HG03469 (cell line): ENCODE measurements at regions not wholly inside any gene's neighbourhood (a gene's known extent, or its start where the extent isn't known, plus 50 kb on each side); places are given as distances from the start of the nearest gene placed in this dataset.

Experiments
- ATAC-seq: cut with Tn5 transposase; IDR thresholded peaks from one replicate; pipeline ENCODE4 v1.9.1; 2021; ENCODE audit warnings: mild to moderate bottlenecking, moderate library complexity, moderate number of reproducible peaks; ENCODE audit not compliant: unreplicated experiment

DNA sequence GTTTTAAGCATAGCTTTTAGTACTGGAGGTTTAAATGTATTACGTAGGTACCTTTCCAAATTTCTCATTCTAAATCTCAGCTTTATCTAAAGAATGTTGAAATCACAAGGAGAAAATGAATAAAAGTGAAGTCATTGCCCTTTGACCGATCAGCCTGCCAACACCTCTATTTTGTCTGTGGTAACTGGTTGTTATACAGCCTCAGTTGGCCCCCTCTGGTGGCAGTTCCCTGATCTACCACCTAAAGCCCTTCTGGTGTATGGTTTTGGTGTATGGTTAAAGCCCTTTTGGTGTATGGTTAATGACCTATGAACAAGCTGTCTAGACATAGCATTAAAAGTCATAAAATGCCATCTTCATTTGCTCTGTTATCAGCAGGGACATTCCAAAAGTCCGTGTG lies 378.2 kb upstream of the AZI2 start:
- ATAC-seq: peak; percentile 92

DNA sequence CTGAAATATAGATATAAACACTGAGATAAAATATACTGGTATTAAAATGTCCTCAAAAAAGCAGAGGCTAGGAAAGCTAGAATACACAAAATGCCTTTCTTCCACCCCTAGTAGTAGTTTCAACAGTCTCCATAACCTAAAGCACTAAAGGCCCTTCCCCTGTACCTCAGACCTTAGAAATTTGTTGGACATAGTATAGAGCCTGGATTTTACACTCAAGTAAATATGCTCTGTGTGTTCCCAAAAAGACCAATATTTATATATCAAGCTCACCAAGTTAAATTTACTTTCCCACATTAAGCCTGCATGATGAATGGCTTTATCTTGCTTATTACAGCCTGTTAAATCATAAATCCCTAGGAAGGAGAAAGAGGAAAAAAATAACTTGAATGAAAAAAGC lies 378.7 kb upstream of the AZI2 start:
- no peak for ATAC-seq

- no peak for ATAC-seq
Measured at GRCh38 chr3:28738425-28738824, 389.8 kb upstream of the AZI2 start.

- ATAC-seq: no peak
Measured at GRCh38 chr3:28739647-28740046, 391.0 kb upstream of the AZI2 start.

- no peak for ATAC-seq
Measured at GRCh38 chr3:28743271-28743670, 394.6 kb upstream of the AZI2 start.

GRCh38 chr3:28743831-28744230 lies 395.2 kb upstream of the AZI2 start:
- no peak for ATAC-seq

- no peak for ATAC-seq
Measured at GRCh38 chr3:28745436-28745835, 396.8 kb upstream of the AZI2 start.

- no peak for ATAC-seq
Measured at GRCh38 chr3:28745916-28746617, 397.4 kb upstream of the AZI2 start.

GRCh38 chr3:28746990-28747389 lies 398.4 kb upstream of the AZI2 start:
- ATAC-seq: no peak

- ATAC-seq: no peak
Measured at GRCh38 chr3:28751864-28752263, 403.2 kb upstream of the AZI2 start.

DNA sequence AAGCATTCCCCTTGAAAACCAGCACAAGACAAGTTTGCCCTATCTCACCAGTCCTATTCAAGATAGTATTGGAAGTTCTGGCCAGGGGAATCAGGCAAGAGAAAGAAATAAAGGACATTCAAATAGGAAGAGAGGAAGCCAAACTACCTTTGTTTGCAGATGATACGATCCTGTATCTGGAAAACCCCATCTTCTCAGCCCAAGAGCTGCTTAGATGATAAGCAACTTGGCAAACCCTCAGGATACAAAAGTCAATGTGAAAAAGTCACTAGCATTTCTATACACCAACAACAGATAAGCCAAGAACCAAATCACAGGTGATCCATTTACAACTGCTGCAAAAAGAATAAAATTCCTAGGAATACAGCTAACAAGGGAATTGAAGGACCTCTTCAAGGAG lies 403.7 kb upstream of the AZI2 start:
- ATAC-seq: no peak

- ATAC-seq: no peak
Measured at GRCh38 chr3:28756056-28756455, 407.4 kb upstream of the AZI2 start.

- no peak for ATAC-seq
Measured at GRCh38 chr3:28758115-28758514, 409.5 kb upstream of the AZI2 start.

- no peak for ATAC-seq
Measured at GRCh38 chr3:28761375-28761774, 412.8 kb upstream of the AZI2 start.

GRCh38 chr3:28765194-28765593 lies 416.6 kb upstream of the AZI2 start:
- no peak for ATAC-seq

DNA sequence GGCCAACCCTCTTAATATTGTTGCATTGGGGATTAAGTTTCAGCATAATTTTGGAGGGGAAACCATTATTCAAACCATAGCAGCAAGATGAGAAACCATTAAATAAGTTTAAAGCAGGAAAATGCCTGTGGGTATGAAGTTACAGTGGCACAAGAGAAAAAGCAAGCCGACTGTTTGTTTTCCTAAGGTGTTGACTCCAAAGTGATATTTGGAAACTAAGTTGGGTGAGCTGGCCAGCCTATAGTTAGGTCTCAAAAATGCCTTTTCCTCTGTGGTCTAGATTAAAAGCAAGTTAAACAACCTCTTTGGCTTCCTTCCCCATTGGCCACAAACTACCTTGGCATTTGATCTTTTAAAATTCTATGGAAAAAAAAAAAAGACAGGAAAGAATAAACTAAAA lies 419.8 kb upstream of the AZI2 start:
- no peak for ATAC-seq

DNA sequence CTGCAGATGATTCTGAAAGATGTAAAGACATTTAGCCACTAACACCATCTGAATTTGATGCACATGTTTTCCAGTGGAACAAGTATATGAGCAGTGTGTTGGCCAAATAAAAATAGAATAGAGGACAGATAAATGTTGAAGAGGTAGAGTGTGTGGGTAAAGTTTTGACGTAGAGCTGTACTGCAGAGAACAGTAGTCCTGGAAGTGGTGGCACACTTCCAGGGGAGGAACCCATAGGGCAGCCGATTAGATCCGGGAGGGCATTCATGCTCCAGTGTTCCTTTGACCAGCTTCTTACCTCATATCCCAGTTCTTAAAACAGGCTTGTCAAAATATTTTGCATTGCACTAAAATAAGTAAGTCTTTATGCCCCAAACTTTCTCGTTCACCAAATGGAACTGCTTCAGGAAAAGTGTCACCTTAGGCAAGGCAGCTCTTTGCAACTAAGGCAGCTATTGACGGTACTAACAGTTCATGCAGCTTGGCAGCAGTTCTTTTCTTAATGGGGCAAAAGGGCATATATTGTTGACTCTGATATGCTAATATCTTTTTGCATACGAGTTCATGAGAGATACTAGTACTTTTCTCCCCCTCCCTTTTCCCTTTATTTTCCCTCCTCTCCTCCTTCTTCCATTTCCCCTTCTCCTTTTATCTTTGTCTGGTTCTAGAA lies 429.3 kb upstream of the AZI2 start:
- no peak for ATAC-seq

DNA sequence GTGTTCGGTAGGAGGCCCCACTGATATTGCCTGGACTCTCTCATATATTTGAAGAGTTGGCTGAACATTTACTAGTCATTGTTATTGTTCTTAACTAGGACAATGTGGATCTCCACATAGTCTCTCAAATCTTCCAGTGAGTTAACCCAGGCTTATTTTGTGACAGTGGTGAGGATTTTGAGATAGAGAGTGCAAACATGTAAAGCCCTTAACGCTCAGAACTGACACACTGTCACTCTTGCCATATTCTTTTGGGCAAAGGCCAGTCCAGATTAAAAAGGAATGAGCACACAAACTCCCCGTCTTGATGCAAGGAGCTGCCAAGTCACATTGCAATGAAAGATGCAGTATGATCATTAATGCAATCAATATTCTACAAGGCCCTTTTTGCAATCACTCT lies 431.9 kb upstream of the AZI2 start:
- ATAC-seq: no peak

- ATAC-seq: no peak
Measured at GRCh38 chr3:28781053-28781452, 432.4 kb upstream of the AZI2 start.

GRCh38 chr3:28786446-28786845 lies 437.8 kb upstream of the AZI2 start:
- ATAC-seq: no peak

DNA sequence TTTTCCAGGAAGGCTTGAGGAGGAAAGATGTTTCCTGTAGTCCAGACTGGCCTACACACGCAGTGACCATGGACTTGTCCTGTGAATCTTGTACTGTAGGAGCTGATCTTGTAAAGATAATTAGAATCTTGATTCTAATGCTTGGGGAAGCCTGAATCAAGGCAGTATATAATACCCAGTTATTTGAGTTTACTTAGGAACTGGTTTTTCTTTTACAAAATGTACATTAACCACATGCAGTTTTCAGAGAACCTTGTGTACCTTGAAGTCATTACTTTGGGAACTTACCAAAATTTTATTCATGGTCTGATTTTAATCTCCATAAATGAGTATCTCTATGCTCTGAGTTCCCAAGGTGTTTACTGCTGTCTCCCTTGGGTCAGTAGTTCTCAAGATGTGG lies 439.9 kb upstream of the AZI2 start:
- no peak for ATAC-seq

- ATAC-seq: no peak
Measured at GRCh38 chr3:28791713-28792255, 443.2 kb upstream of the AZI2 start.
